Progenitor cell of endocrine pancreas (in vitro differentiated cells): ENCODE measurements at regions not wholly inside any gene's neighbourhood (a gene's known extent, or its start where the extent isn't known, plus 50 kb on each side); places are given as distances from the start of the nearest gene placed in this dataset.

Experiments
- DNase-seq: peaks from one replicate; pipeline ENCODE4 v3.0.0; 2021; ENCODE audit warnings: low spot score; ENCODE audit not compliant: unreplicated experiment
- H3K27ac Mint-ChIP-seq: 2 replicates; pipeline ENCODE4 v1.8.0; 2021; ENCODE audit warnings: mild to moderate bottlenecking, moderate library complexity, mixed read lengths
- H3K27me3 Mint-ChIP-seq: 2 replicates; pipeline ENCODE4 v1.8.0; 2021; ENCODE audit warnings: mixed read lengths
- H3K36me3 Mint-ChIP-seq: 2 replicates; pipeline ENCODE4 v1.8.0; 2022; ENCODE audit warnings: mixed read lengths; ENCODE audit not compliant: insufficient read depth
- H3K4me1 Mint-ChIP-seq: 2 replicates; pipeline ENCODE4 v1.8.0; 2021; ENCODE audit warnings: low read depth, mixed read lengths
- H3K4me3 Mint-ChIP-seq: 2 replicates; pipeline ENCODE4 v1.8.0; 2021; ENCODE audit warnings: low read depth, mild to moderate bottlenecking, moderate library complexity, mixed read lengths
- H3K9me3 Mint-ChIP-seq: 2 replicates; pipeline ENCODE4 v1.8.0; 2021; ENCODE audit warnings: low read depth, mixed read lengths
- TF ChIP-seq, protein P1 (sequence below): fragments of 200-600 bp; sonication (generic); IDR thresholded peaks from one replicate; pipeline ENCODE4 v1.5.0; 2021; ENCODE audit warnings: antibody characterized with exemption, mild to moderate bottlenecking; ENCODE audit not compliant: unreplicated experiment

DNA sequence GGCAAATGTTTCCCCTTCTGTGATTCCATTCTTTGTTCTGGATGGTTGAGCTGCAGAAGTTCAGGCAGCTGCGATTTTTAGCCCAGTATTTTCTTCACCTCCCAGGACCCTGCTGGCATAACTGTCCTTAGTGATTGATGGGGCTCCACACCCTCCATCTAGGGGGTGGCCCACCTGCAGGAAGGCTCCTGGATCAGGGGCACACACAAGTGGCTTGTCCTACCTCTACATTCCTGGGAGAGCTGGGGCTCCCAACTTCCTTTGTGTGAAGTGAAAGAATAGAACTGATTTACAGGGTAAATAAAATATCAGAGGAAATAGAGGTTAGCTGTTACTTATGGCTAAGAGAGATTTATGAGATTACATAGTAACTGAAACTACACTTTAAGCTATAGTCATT lies 129.5 kb upstream of the MAP3K7 start:
- TF ChIP-seq, protein P1, sequence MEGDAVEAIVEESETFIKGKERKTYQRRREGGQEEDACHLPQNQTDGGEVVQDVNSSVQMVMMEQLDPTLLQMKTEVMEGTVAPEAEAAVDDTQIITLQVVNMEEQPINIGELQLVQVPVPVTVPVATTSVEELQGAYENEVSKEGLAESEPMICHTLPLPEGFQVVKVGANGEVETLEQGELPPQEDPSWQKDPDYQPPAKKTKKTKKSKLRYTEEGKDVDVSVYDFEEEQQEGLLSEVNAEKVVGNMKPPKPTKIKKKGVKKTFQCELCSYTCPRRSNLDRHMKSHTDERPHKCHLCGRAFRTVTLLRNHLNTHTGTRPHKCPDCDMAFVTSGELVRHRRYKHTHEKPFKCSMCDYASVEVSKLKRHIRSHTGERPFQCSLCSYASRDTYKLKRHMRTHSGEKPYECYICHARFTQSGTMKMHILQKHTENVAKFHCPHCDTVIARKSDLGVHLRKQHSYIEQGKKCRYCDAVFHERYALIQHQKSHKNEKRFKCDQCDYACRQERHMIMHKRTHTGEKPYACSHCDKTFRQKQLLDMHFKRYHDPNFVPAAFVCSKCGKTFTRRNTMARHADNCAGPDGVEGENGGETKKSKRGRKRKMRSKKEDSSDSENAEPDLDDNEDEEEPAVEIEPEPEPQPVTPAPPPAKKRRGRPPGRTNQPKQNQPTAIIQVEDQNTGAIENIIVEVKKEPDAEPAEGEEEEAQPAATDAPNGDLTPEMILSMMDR: no peak
- H3K4me3 Mint-ChIP-seq: no peak overlapping the region
- H3K9me3 Mint-ChIP-seq: no peaks in the 10 kb centered on the region
- H3K27ac Mint-ChIP-seq: peak overlapping the region; percentile 85
- H3K36me3 Mint-ChIP-seq: no peaks in the 10 kb centered on the region
- H3K4me1 Mint-ChIP-seq: peaks cover 19% of the 10 kb centered on the region
- DNase-seq: no peak
- H3K27me3 Mint-ChIP-seq: peaks cover 6% of the 10 kb centered on the region

DNA sequence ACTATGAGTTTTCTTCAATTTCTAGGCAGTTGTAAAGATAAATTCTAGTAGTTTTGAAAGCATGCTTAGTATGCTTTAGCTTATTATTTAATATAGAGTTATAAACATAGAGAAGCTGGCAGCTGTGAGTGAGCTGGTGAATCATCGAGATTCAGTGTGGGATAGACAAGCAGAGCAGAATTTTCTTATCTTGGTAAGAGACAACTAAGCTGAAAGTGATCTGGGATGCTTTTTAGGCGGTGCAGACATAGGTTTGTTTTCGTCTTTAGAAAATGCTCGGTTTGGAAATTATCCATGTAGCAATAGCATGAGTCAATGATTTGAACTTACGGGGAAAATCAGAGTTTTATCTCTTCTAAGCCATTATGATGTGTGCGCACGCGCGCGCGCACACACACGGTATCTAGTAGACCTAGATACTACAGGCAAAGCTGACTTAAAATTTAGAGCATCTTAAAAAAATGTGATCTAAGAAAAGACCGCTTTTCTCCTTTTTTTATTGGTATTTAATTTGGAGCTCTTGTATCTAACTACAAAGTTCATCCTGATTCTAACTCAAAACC lies 128.3 kb upstream of the MAP3K7 start:
- no peak for DNase-seq

DNA sequence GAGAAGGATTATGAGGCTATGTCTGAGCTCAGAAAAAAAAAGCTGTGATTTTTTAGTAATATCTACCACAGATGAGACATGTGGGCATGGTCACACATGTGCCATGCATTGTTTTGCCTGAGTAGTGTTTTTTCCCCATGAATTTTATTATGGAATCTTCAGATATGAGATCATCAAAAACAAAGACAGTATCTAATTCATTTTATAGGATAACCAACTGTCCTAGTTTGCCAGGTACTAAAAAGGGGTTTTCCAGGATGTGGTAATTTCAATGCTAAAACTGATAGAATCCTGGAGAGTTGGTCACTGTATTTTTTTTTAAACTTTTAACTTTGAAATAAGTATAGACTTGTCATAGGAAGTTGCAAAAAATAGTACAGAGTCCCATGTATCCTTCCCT lies 127.4 kb upstream of the MAP3K7 start:
- TF ChIP-seq, protein P1: no peak
- Mint-ChIP-seq H3K27ac (no peak overlapping the region), H3K27me3 (peaks cover 4% of the 10 kb centered on the region), H3K4me3 (no peak overlapping the region), H3K4me1 (peaks cover 25% of the 10 kb centered on the region), H3K36me3 (no peaks in the 10 kb centered on the region), H3K9me3 (no peaks in the 10 kb centered on the region)
- DNase-seq: no peak

More for the DNA sequence above, 128.3 kb upstream of the MAP3K7 start:
- peaks cover 18% of the 10 kb centered on the region for H3K4me1 Mint-ChIP-seq
- no peak overlapping the region for H3K4me3 Mint-ChIP-seq
- TF ChIP-seq, protein P1: no peak
- peaks cover 4% of the 10 kb centered on the region for H3K27me3 Mint-ChIP-seq
- H3K27ac Mint-ChIP-seq: peak overlapping the region; percentile 2
- no peaks in the 10 kb centered on the region for H3K9me3 Mint-ChIP-seq
- no peaks in the 10 kb centered on the region for H3K36me3 Mint-ChIP-seq

DNA sequence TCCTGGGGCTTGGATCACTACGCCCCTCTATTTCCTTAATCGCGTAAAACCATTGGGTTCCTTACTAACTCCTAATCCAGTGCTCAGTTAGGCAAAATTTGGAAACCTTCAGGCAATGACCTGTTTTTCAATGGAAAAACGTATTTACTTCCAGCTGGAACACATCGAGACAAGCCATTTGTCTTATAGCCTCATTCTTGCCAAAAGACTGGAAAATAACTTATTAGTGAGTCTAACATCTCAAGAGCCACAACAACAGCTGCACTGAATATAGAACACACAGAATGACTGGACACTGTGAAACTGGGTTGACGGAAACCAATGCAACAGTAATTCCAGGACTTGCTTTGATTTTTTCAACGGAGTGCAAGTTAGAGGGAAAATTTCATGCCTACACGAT lies 125.2 kb upstream of the MAP3K7 start:
- DNase-seq: no peak
- Mint-ChIP-seq H3K4me1 (peaks cover 39% of the 10 kb centered on the region), H3K9me3 (no peaks in the 10 kb centered on the region)

DNA sequence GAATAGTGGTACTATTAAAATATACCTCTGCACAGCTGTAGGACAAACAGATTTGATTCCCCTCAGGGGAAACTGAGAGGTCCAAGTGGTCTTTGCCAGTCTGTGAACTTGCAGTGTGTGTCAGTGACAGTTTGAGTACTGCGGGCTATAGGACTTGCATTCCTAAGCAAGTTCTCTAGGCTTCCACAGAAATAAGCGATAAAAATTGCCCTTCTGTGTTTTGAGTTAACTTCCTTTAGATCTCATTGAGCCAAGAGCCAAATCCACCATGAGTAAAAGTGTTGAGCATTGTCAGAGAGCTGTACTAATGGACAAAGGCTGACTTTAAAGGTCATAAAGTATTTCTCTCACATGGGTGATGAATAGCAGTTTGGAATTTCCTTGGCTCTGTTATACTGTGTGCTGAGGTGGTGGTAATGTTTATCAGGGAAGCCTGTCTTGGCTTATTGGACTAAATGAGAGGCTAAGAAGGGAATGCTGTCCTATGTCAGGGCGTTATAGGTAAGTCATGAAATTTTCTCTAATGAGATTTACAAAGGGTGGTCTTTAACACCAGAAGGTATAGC lies 122.6 kb upstream of the MAP3K7 start:
- Mint-ChIP-seq H3K9me3 (no peaks in the 10 kb centered on the region), H3K27me3 (no peaks in the 10 kb centered on the region), H3K4me3 (no peak overlapping the region), H3K4me1 (peaks cover 23% of the 10 kb centered on the region), H3K36me3 (no peaks in the 10 kb centered on the region), H3K27ac (peak overlapping the region; percentile 74)
- no peak for DNase-seq
- TF ChIP-seq, protein P1: no peak

More for the DNA sequence above, 125.2 kb upstream of the MAP3K7 start:
- TF ChIP-seq, protein P1: no peak
- no peak overlapping the region for H3K27ac Mint-ChIP-seq
- H3K27me3 Mint-ChIP-seq: peaks cover 4% of the 10 kb centered on the region
- H3K36me3 Mint-ChIP-seq: no peaks in the 10 kb centered on the region
- no peak overlapping the region for H3K4me3 Mint-ChIP-seq
